Jurkat, Clone E6-1 (cell line): ENCODE measurements at regions not wholly inside any gene's neighbourhood (a gene's known extent, or its start where the extent isn't known, plus 50 kb on each side); places are given as distances from the start of the nearest gene placed in this dataset.

Experiments
- DNase-seq: peaks from one replicate; pipeline ENCODE4 v3.0.0-alpha.2; 2011; ENCODE audit warnings: low read depth, low spot score
- H3K4me3 ChIP-seq: 2 replicates; pipeline ENCODE4 v1.5.1; 2011; ENCODE audit warnings: mild to moderate bottlenecking, low read length, control low read depth, moderate library complexity

GRCh38 chr1:218779341-218780100, 394.2 kb upstream of the LYPLAL1 start:
- no peak for DNase-seq

GRCh38 chr1:218783131-218783530, 390.5 kb upstream of the LYPLAL1 start:
- H3K4me3 ChIP-seq, result no peak overlapping the region
- no peak for DNase-seq

More at GRCh38 chr1:218779341-218780100, 394.2 kb upstream of the LYPLAL1 start:
- H3K4me3 ChIP-seq, result no peak overlapping the region

- no peak overlapping the region for H3K4me3 ChIP-seq
- no peak for DNase-seq
These were observed 389.8 kb upstream of the LYPLAL1 start for GRCh38 chr1:218783916-218784315.

GRCh38 chr1:218785928-218786327, 387.8 kb upstream of the LYPLAL1 start:
- DNase-seq, result no peak

GRCh38 chr1:218787826-218788225, 385.9 kb upstream of the LYPLAL1 start:
- DNase-seq, result no peak
- H3K4me3 ChIP-seq, result no peak overlapping the region

More at GRCh38 chr1:218785928-218786327, 387.8 kb upstream of the LYPLAL1 start:
- no peak overlapping the region for H3K4me3 ChIP-seq

GRCh38 chr1:218796773-218797172, 376.9 kb upstream of the LYPLAL1 start:
- no peak for DNase-seq

GRCh38 chr1:218802799-218803198, 370.9 kb upstream of the LYPLAL1 start:
- DNase-seq, result no peak
- no peak overlapping the region for H3K4me3 ChIP-seq

More at GRCh38 chr1:218796773-218797172, 376.9 kb upstream of the LYPLAL1 start:
- no peak overlapping the region for H3K4me3 ChIP-seq

GRCh38 chr1:218803351-218803997, 370.2 kb upstream of the LYPLAL1 start:
- H3K4me3 ChIP-seq, result no peak overlapping the region
- DNase-seq, result no peak

GRCh38 chr1:218804014-218804785, 369.5 kb upstream of the LYPLAL1 start:
- no peak for DNase-seq
- no peak overlapping the region for H3K4me3 ChIP-seq

GRCh38 chr1:218809061-218809460, 364.6 kb upstream of the LYPLAL1 start:
- H3K4me3 ChIP-seq, result no peak overlapping the region
- no peak for DNase-seq

GRCh38 chr1:218809625-218810024, 364.1 kb upstream of the LYPLAL1 start:
- H3K4me3 ChIP-seq, result no peak overlapping the region
- DNase-seq, result no peak

GRCh38 chr1:218810306-218810705, 363.4 kb upstream of the LYPLAL1 start:
- H3K4me3 ChIP-seq, result no peak overlapping the region
- no peak for DNase-seq

GRCh38 chr1:218811497-218811896, 362.2 kb upstream of the LYPLAL1 start:
- H3K4me3 ChIP-seq, result no peak overlapping the region
- no peak for DNase-seq

GRCh38 chr1:218812360-218812759, 361.3 kb upstream of the LYPLAL1 start:
- no peak for DNase-seq

GRCh38 chr1:218813237-218813636, 360.4 kb upstream of the LYPLAL1 start:
- no peak overlapping the region for H3K4me3 ChIP-seq
- DNase-seq, result no peak

More at GRCh38 chr1:218812360-218812759, 361.3 kb upstream of the LYPLAL1 start:
- no peak overlapping the region for H3K4me3 ChIP-seq

GRCh38 chr1:218815076-218815475, 358.6 kb upstream of the LYPLAL1 start:
- no peak for DNase-seq

GRCh38 chr1:218817071-218817470, 356.6 kb upstream of the LYPLAL1 start:
- no peak for DNase-seq
- no peak overlapping the region for H3K4me3 ChIP-seq

More at GRCh38 chr1:218815076-218815475, 358.6 kb upstream of the LYPLAL1 start:
- H3K4me3 ChIP-seq, result no peak overlapping the region

- no peak overlapping the region for H3K4me3 ChIP-seq
- DNase-seq, result no peak
These were observed 355.8 kb upstream of the LYPLAL1 start for GRCh38 chr1:218817691-218818465.

GRCh38 chr1:218823291-218823900, 350.3 kb upstream of the LYPLAL1 start:
- no peak overlapping the region for H3K4me3 ChIP-seq
- no peak for DNase-seq
